GM21367 (cell line): ENCODE measurements at regions not wholly inside any gene's neighbourhood (a gene's known extent, or its start where the extent isn't known, plus 50 kb on each side); places are given as distances from the start of the nearest gene placed in this dataset.
"Not testable (repeated sequence)": the region's sequence is repeated elsewhere in the genome, so short reads cannot be mapped to it uniquely, and the experiment has no call there.

Experiments
- ATAC-seq: cut with Tn5 transposase; IDR thresholded peaks from one replicate; pipeline ENCODE4 v1.9.1; 2021; ENCODE audit not compliant: unreplicated experiment

DNA sequence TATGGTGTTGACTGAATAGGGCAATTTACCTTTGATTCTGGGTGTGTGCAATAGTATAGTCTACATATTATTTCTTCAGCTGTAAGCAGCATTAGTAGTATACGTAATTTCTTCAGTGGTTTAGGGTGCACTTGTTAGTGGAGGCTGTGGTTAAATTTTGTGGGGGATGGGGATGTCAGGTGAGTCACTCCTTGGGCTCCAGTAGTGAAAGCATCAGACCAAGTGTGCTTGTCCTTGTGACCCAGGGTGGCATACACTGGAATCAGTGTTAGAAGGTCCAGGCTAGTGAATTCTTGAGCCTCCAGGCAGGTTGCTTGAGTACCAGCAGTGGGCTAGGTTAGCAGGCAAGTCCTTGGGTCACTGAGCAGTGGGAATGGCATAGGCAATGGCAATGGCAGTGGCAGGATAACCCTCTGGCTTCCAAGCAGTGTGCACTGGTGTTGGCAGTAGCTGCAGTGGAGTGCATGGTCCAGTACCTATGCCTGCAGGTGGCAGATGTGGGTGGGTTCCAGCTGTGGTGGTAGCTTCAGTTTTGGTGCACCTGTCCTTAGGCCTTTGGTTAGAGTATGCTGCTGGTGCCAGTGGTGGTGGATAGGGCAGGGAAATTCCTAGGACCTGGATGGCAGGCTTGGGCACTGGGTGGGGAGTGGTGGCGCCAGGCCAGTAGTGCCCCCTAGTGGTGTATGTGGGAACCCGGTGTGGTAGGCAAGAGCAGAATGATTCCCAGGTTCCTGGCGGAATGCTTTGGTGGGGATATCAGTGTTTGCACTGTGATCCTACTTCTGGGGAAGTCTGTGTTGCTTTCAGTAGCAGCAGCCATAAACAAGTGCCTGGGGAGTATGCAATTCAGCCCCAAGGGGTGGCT, 531.0 kb downstream of the SMARCA1 start:
- ATAC-seq, result no peak

- peak; percentile 60 for ATAC-seq
Measured at GRCh38 chrX:128975745-128976144, 547.5 kb downstream of the SMARCA1 start.

- no peak for ATAC-seq
Measured at GRCh38 chrX:128973033-128973432, 550.3 kb downstream of the SMARCA1 start.

GRCh38 chrX:128961290-128961689, 562.0 kb downstream of the SMARCA1 start:
- ATAC-seq, result no peak

- ATAC-seq, result not testable (repeated sequence)
Measured at GRCh38 chrX:128954697-128955096, 568.6 kb downstream of the SMARCA1 start.

DNA sequence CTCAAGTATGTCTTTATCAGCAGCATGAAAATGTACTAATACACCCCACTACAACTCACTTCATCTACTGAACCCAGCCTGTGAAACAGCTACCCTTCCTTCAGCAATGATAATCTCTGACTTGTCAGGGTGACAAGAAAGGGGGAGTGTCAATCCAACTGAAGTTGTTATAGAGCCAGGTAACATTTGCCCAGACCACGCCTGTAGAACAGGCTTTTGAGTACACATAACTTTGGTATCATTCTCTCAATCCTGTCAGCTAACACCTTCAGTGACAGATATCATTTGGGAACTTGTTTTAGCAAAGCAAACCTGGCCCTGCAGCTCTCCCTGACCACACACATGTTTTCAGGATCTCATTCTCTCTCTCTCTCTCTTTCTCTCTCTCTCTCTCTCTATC, 592.2 kb downstream of the SMARCA1 start:
- ATAC-seq, result no peak

DNA sequence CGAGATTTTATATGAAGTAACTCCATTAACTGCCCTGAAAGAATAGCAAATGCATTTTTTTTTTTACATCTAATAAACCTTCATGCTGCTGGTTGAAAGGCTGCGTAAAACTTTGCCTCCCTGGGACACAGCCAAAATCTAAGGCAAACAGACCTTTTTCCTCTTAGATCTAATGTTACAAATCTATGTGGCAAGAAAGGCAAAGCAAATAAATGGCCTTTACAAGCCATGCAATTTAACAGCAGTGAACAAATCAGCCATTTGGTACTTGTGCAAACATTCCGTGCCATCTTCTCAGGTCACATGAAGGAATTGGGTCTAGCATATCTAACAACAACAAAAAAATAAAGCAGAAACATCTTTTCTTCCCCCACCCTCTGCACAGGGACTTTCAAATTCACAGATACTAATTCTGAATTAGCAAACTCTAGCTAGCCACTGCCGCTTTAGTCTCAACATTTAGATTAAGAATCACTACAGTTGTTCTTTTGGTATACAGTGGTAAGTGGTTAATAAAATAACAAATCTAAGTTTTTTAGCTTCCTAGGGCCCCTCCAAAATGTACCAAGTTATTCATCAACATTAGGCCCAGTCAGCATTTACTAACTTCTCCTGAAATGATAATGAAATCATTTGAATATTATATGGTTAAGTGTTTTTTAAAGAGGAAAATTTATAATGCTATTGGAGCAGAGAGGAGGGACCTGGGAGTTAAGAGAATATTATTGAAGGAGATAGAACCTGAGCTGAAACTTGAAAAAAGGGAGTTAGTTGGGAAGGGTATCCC, 593.8 kb downstream of the SMARCA1 start:
- no peak for ATAC-seq

DNA sequence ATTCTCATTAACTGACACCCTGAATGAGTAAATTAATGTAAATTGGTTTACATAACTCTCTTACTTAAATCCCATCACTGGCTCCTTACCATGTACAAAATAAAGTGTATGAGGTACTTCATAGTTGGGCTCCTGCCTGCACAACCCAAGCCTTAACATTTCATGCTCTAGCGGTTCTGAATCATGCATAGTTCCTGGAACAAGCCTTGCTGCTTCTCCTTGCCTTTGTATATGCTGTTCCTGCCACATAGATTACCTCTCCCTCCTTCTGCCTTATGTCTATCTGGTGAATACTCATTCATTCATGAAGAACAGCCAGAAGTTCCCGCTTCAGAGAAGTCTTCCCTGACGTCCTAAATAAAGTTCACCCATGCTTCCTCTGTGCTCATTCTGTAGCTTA, 594.7 kb downstream of the SMARCA1 start:
- no peak for ATAC-seq

GRCh38 chrX:128927363-128927762, 595.9 kb downstream of the SMARCA1 start:
- ATAC-seq, result no peak

DNA sequence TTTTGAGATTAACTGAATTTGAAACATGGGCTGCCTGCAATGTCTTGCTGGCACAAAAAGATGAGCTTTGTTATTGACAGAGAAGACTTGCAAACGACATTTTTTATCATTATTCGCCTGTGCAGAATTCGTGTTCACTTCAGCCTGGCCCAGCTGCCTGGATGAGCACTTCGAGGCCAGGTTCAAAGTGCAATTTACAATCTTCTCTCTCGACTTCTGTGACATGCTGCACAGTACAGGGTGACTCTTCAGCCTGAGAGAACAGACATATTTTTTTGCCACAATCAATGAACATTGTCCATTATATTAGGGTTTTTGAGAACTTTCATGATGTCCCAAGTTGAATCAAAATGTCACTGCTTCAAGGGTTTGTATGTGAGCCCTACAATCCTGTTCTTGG, 616.5 kb downstream of the SMARCA1 start:
- ATAC-seq, result no peak

DNA sequence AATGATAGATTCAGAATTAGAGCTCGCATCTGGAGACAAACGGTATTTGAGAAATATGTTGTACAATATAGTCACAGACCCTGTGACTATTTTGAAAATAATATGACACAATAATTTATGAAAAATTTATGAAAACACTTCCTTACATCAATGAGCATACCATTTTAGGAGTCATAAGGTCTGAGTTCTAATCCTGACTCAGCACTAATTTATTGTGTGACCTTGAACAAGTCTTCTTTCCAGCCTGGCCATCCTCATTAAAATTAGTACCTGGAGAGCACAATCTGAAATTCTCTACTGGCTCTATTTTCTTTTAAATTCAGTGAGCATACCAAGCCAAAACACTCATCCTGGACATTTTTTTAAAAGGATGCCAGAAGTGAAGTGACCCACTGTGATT, 622.3 kb downstream of the SMARCA1 start:
- no peak for ATAC-seq

- ATAC-seq, result no peak
Measured at GRCh38 chrX:128897621-128898020, 625.7 kb downstream of the SMARCA1 start.

- no peak for ATAC-seq
Measured at GRCh38 chrX:128891554-128891953, 631.7 kb downstream of the SMARCA1 start.

GRCh38 chrX:128884430-128884829, 638.9 kb downstream of the SMARCA1 start:
- ATAC-seq, result no peak

DNA sequence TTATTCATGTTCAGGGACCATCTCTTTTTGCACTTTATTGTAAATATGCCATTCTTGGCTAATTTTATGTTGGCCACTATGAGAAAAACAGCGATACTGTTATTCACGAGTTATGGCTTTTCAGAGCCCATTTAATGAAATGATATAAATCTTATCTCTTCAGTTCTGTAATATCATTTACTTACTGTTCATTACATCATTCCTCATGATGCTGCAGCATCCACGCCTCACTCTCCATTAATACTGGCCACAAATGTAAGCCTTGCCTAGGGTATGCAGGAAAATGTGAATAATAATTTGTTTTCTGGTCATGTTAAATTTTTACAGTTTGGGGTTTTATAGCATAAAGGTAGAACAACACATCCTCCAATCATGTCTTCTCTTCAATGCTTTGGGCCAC, 639.6 kb downstream of the SMARCA1 start:
- no peak for ATAC-seq

DNA sequence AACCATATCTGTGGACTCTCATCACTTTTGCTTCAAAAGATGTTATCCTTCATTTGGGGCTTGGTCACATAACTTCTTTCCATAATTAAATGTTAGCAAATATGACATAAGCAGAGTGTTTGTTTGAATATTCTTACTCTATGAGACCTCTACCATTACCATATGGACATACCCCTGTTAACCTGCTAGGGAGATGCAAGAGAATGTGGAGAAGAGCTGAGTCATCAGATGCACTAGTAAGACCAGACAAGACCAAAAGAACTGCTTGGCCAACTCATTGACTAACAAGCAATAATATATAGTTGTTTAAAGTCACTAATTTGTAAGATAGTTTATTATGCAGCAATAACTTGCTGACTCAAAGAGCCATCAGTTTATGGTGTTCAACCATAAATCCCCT, 652.9 kb downstream of the SMARCA1 start:
- no peak for ATAC-seq

GRCh38 chrX:128862557-128862956, 660.7 kb downstream of the SMARCA1 start:
- ATAC-seq, result no peak

- no peak for ATAC-seq
Measured at GRCh38 chrX:128848374-128848773, 674.9 kb downstream of the SMARCA1 start.

DNA sequence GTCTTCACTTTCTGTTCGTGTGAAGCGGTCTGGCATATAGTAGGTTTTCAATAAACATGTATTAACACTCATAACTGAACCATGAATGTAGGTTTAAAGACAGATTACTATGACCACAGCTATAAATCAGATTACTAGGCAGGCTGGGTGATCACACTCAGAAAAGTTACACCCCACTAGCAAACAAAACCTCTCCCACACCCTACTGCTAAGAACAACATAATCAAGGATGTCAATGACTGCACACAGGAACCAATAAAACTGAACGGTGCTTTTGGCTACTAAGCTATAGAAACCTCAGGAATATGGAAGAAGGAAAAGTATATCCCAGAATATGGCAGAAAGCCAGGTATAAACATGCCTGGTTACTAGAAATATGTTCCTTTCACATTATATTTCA, 676.9 kb downstream of the SMARCA1 start:
- ATAC-seq, result no peak

- no peak for ATAC-seq
Measured at GRCh38 chrX:128818690-128819089, 704.6 kb downstream of the SMARCA1 start.

GRCh38 chrX:128816919-128817318, 706.4 kb downstream of the SMARCA1 start:
- ATAC-seq, result no peak

GRCh38 chrX:128807367-128807766, 715.9 kb downstream of the SMARCA1 start:
- no peak for ATAC-seq
